HG02588 (cell line): ENCODE measurements at regions not wholly inside any gene's neighbourhood (a gene's known extent, or its start where the extent isn't known, plus 50 kb on each side); places are given as distances from the start of the nearest gene placed in this dataset.

Source experiments
- ATAC-seq: cut with Tn5 transposase; IDR thresholded peaks from one replicate; pipeline ENCODE4 v1.9.1; 2021; ENCODE audit warnings: mild to moderate bottlenecking, moderate library complexity; ENCODE audit not compliant: unreplicated experiment

- ATAC-seq, result no peak
Measured at GRCh38 chr22:46088541-46089311, 61.6 kb upstream of the PPARA start.

- no peak for ATAC-seq
Measured at GRCh38 chr22:46089426-46090035, 60.8 kb upstream of the PPARA start.

DNA sequence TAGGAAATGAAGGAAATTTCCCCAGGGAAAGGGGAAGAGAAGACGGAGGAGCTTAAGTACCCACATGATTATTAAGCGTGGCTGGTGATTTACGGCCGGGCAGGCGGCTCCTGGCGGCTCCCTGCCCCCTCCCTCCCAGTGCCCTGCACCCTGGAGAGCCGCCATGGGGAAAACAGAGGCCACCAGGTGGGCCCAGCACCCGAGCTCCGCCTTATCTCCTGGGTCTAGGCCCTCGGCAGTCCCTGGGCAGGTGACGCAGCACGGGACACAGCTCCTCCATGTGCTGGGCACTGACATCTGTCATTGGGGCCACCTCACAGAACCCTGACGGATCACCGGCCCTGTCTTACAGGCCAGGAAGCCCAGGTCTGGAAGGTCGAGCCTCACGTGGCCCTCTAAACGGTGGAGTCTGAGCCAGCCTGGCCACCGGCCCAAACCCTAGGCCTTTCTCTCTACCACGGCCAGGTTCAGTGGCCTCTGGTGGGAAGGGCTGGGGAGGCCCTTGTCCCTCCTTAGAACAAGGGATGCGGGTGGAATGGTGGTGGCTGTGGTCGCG, 60.2 kb upstream of the PPARA start:
- ATAC-seq, result no peak

DNA sequence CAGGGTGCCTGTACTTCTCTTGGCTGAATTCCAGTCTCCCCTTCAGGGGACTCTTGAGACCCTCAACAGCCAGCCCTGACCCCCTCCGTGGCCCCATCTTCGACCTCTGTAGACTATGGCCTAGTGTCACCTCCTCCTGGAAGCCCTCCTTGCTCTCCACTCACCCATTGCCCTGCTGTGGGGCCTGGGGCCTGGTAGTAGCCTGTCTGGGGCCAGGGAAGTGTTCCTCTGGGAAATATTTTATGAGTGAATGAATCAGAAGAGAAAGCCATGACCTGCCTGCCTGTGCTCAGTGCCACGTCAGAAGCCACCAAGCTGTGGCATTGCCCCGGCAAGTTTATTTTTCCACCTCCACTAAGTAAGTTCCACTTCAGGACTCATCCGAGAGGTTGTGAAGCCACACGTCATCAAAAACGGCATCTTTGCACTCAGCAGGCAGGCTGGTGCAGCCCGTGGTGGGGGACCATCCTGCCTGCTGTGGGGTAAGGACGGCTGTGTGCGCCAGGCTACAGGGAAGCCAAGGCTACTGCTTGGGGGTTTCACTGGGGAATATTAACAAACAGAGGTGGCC, 59.6 kb upstream of the PPARA start:
- ATAC-seq, result no peak

DNA sequence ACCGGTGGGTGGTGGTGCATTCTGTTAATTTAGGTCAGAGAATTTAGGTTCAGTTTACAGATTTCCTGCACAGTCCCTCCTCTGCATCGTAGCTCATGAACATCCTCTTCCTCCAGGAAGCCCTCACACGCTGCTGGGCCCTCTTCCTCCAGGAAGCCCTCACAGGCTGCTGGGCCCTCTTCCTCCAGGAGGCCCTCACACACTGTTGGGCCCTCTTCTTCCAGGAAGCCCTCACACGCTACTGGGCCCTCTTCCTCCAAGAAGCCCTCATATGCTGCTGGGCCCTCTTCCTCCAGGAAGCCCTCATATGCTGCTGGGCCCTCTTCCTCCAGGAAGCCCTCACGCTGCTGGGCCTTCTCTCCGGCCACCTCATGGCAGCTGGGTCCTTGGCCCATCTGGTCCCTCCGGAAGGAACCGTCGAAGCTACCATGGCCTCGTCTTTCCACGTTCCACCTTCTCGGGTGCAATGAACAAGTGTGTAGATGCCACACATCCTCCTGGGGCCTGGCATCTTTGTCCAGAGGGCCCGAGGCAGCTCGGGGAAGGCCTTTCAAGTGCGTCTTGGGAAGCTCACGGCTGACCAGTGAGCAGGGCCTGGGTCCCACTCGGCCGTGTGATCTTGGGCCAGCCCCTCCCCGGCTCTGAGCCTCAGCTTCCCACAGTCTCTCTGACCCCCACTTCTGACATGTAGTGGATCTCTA, 58.9 kb upstream of the PPARA start:
- ATAC-seq, result no peak

- no peak for ATAC-seq
Measured at GRCh38 chr22:46092011-46092410, 58.3 kb upstream of the PPARA start.

GRCh38 chr22:46092670-46093410, 57.5 kb upstream of the PPARA start:
- ATAC-seq, result no peak

DNA sequence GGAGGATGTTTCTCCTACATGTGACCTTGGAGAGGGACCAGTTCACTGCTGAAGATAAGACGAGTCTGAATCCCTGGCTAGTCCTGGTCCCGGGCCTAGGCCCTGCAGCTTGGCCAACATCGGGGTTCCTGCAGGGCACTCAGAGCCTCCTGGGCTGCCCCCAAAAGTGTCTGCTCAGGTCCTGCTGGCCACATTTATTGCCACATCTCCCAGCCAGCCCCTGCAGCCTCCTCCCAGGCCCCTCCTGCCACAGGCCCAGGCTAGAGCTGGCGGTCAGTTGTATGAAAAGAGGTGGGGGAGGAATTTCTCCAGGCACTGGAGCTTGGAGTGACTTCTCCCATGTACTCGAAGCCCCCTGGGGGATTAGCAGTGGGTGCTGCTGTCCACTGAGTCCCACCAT, 56.5 kb upstream of the PPARA start:
- no peak for ATAC-seq

- no peak for ATAC-seq
Measured at GRCh38 chr22:46094676-46095075, 55.6 kb upstream of the PPARA start.

DNA sequence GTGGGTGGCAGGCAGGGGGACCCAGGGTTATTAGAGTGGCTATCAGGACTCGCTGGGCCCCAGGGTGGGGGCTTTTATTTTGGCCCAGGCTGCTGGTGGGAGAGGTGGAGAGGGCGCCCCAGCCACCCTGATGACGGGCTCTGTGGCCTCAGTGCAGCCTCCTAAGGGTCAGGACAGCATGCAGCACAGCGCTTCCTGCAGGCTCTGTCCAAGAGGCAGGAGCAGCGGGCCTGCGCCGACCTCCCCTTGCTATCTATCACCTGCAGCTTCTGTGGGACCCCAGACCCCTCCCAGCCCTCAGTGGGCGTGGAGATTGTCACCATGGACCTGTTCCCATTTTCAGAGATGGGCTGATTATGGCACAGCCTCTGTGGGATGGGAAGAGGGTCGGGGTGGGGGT, 54.3 kb upstream of the PPARA start:
- ATAC-seq, result no peak

DNA sequence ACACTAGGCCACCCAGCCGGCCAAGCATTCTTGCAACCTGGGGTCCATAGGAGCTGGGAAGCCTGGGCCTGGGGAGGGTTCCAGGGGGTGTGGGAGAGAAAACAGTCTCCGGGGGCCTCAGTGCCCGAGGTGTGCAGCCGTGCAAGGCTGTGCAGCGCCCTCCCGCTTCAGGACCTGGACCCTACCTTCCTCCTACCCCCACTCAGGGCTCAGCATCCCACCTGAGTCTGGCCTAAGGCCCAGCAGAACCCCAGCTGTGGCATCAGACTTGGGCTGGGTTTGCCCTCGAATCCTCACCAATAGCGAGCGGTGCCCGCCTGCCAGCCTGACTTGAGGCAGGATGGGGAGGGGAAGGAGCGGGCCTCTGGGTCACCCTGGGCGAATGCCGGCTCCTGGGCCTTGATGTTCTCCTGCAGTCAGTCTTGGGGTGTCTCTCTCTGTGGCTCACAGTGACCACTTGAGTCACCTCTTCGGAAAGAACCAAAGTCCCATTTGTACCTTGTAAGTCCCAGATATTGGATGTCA, 53.6 kb upstream of the PPARA start:
- ATAC-seq, result no peak

DNA sequence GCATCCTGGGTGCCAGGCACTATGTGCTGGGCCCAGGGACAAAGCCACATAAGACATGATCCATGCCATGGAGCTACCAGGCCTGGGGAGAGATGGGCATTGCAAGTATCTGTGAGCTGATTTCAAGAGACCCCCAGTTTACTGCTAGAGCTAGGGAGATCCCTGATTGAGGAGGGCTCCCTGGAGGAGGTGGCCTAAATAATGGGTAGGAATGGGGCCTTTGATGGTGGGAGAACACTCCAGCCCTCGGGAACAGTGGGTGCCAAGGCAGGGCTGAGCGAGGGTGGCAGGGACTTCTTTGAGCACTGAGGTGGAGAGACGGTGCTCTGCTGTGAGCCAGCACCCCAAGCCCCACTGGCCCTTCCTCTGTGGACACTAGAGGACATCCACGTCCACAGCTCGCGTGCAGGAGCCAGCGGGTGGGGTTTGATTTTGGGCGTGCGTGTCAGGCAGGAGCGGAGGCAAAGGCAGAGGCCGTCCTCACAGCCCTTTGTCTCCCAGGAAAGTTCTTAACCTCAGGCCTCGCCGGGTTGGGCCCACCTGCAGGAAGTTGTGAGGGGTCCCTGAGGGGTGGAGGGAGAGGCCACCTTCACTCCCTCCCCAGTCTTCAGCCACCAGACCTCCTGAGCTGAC, 52.9 kb upstream of the PPARA start:
- ATAC-seq, result no peak

GRCh38 chr22:46098525-46099475, 51.5 kb upstream of the PPARA start:
- no peak for ATAC-seq

GRCh38 chr22:46099740-46100139, 50.6 kb upstream of the PPARA start:
- no peak for ATAC-seq

- ATAC-seq, result no peak
Measured at GRCh38 chr22:46100401-46101105, 49.8 kb upstream of the PPARA start.
